CD8-positive, alpha-beta memory T cell (primary cell): ENCODE measurements at regions not wholly inside any gene's neighbourhood (a gene's known extent, or its start where the extent isn't known, plus 50 kb on each side); places are given as distances from the start of the nearest gene placed in this dataset.

ENCODE experiments used
- CTCF ChIA-PET: fragments of 350-600 bp; sonication (Branson Sonifier 250); formaldehyde crosslinking; loops from one replicate; lab custom pipeline; 2021; ENCODE audit warnings: antibody characterized with exemption; lab: Charles Lee
- POLR2A ChIA-PET: fragments of 350-600 bp; sonication (Branson Sonifier 250); formaldehyde crosslinking; loops from one replicate; lab custom pipeline; 2021; ENCODE audit warnings: antibody characterized with exemption; lab: Charles Lee
- DNase-seq, 5 donors: peaks; one replicate each; pipeline versions ENCODE4 v3.0.0 to v3.0.0-alpha.2; 2020 to 2022; ENCODE audit warnings: mixed read lengths in 1 of 5
- H3K27ac ChIP-seq: one replicate; pipeline ENCODE4 v1.7.0; 2013; ENCODE audit warnings: low read depth, mild to moderate bottlenecking, low read length, moderate library complexity
- H3K27me3 ChIP-seq: 2 replicates; pipeline ENCODE4 v1.7.0; 2013; ENCODE audit warnings: low read length, mild to moderate bottlenecking; ENCODE audit not compliant: insufficient read depth, poor library complexity, severe bottlenecking
- H3K36me3 ChIP-seq: 2 replicates; pipeline ENCODE4 v1.7.0; 2013; ENCODE audit warnings: mild to moderate bottlenecking, low read length, moderate library complexity; ENCODE audit not compliant: insufficient read depth
- H3K4me1 ChIP-seq: 2 replicates; pipeline ENCODE4 v1.7.0; 2013; ENCODE audit warnings: mild to moderate bottlenecking, low read length, moderate library complexity; ENCODE audit not compliant: insufficient read depth
- H3K4me3 ChIP-seq: 2 replicates; pipeline ENCODE4 v1.7.0; 2013; ENCODE audit warnings: mild to moderate bottlenecking, low read length
- H3K9me3 ChIP-seq: 2 replicates; pipeline ENCODE4 v1.7.0; 2013; ENCODE audit warnings: mild to moderate bottlenecking, low read length
- H3K27ac Mint-ChIP-seq, 8 donors: one replicate each; pipeline ENCODE4 v1.8.0; 2020 to 2021; ENCODE audit warnings: mixed read lengths in 8 of 8, mild to moderate bottlenecking in 6 of 8, inconsistent platforms in 3 of 8, moderate library complexity in 3 of 8
- H3K27me3 Mint-ChIP-seq, 2 donors: one replicate each; pipeline ENCODE4 v1.8.0; 2020 to 2021; ENCODE audit warnings: mixed read lengths in 2 of 2, mild to moderate bottlenecking in 1 of 2, moderate library complexity in 1 of 2
- H3K36me3 Mint-ChIP-seq, 3 donors: one replicate each; pipeline ENCODE4 v1.8.0; 2020 to 2021; ENCODE audit warnings: mixed read lengths in 3 of 3, inconsistent platforms in 1 of 3, mild to moderate bottlenecking in 1 of 3
- H3K4me1 Mint-ChIP-seq, 3 donors: one replicate each; pipeline ENCODE4 v1.8.0; 2020 to 2021; ENCODE audit warnings: mixed read lengths in 3 of 3, inconsistent platforms in 1 of 3, mild to moderate bottlenecking in 1 of 3
- H3K4me3 Mint-ChIP-seq, 7 donors: one replicate each; pipeline ENCODE4 v1.8.0; 2020 to 2021; ENCODE audit warnings: mixed read lengths in 7 of 7, mild to moderate bottlenecking in 6 of 7, moderate library complexity in 4 of 7, inconsistent platforms in 2 of 7
- H3K9me3 Mint-ChIP-seq, 5 donors: one replicate each; pipeline ENCODE4 v1.8.0; 2020 to 2022; ENCODE audit warnings: mixed read lengths in 5 of 5, mild to moderate bottlenecking in 3 of 5, moderate library complexity in 2 of 5, inconsistent platforms in 1 of 5

DNA sequence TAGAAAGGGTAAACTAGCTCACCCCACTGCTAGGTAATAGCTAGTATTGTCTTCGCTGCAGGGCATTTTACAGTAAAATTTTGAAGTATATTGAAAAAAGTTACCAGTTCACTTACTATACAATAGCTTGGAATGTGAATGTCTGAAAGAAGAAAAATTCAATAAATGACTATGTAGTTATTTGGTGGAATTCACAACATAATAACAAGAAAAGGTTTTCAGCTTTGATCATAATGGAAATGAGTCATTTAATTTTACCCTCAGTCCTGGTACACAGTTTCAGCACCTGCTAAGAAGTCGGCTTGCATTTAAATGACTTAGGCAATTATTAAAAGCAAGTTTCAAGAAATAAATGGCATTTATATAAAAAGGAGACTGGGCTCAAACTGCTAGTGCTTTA lies 90.4 kb downstream of the NUP35 start:
- peaks cover 0 to 3% (median 3%) of the 10 kb centered on the region in 5 donors for H3K9me3 Mint-ChIP-seq
- no peak overlapping the region for H3K27ac Mint-ChIP-seq
- H3K4me3 Mint-ChIP-seq: no peak overlapping the region
- Histone ChIP-seq H3K27me3 (no peaks in the 10 kb centered on the region), H3K4me3 (no peak overlapping the region), H3K4me1 (no peaks in the 10 kb centered on the region), H3K27ac (no peak overlapping the region), H3K36me3 (no peaks in the 10 kb centered on the region), H3K9me3 (no peaks in the 10 kb centered on the region)
- DNase-seq: no peak
- peaks cover 3 to 12% (median 4%) of the 10 kb centered on the region in 3 donors for H3K36me3 Mint-ChIP-seq
- ChIA-PET CTCF (no interaction called here), POLR2A (no interaction called here)
- no peaks in the 10 kb centered on the region for H3K27me3 Mint-ChIP-seq
- peaks cover 2 to 14% (median 14%) of the 10 kb centered on the region in 3 donors for H3K4me1 Mint-ChIP-seq

DNA sequence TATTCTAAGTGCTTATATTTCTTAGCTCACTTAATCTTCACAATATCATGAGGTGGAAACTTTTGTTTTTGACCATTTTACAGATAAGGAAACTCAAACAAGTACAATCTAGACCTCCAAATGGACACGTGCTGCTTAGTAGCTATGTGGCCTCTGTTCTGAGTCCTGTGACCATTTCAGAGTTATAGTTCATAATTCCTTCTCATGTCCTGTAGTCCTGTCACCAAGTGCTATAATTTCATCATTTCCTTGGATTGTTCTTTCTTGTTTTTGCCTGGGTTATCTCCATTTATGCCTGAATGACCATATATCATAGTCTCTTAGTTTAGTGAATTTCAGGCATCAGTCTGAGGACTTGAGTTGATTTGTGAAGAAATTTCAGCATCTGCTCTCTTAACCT lies 91.7 kb downstream of the NUP35 start:
- Mint-ChIP-seq H3K27ac (no peak overlapping the region), H3K4me3 (no peak overlapping the region), H3K4me1 (peaks cover 2 to 14% (median 14%) of the 10 kb centered on the region in 3 donors), H3K27me3 (no peaks in the 10 kb centered on the region), H3K9me3 (no peaks in the 10 kb centered on the region), H3K36me3 (peaks cover 0 to 6% (median 4%) of the 10 kb centered on the region in 3 donors)
- ChIA-PET CTCF (no interaction called here), POLR2A (no interaction called here)
- Histone ChIP-seq H3K9me3 (no peaks in the 10 kb centered on the region), H3K27ac (no peak overlapping the region), H3K4me3 (no peak overlapping the region), H3K27me3 (no peaks in the 10 kb centered on the region), H3K36me3 (no peaks in the 10 kb centered on the region), H3K4me1 (no peaks in the 10 kb centered on the region)
- DNase-seq: no peak

DNA sequence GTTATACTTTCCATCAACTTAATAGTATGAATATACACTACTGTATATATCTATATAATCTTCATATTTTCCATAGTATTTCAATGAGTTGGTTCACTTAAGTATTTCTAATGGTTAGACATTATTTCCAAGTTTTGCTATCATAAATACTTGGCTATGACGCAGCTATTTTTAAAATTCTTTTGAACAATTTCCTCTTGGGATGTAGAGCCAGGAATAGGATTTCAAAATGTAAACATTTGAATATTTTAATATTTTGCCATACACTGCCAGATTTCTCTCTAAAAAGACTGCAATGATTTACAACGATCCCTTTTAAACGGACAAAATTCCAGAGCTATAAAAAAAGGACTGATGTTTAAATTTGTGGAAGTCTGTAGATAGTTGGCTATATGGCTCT lies 95.6 kb downstream of the NUP35 start:
- no peak overlapping the region for H3K4me3 ChIP-seq
- H3K27me3 Mint-ChIP-seq: no peaks in the 10 kb centered on the region
- no peaks in the 10 kb centered on the region for H3K4me1 Mint-ChIP-seq
- ChIA-PET CTCF (no interaction called here), POLR2A (no interaction called here)
- H3K4me1 ChIP-seq: no peaks in the 10 kb centered on the region
- H3K27ac ChIP-seq: no peak overlapping the region
- no peak overlapping the region for H3K4me3 Mint-ChIP-seq
- no peak overlapping the region for H3K27ac Mint-ChIP-seq
- no peaks in the 10 kb centered on the region for H3K9me3 ChIP-seq
- H3K36me3 ChIP-seq: no peaks in the 10 kb centered on the region
- no peaks in the 10 kb centered on the region for H3K27me3 ChIP-seq
- peaks cover 0 to 15% (median 3%) of the 10 kb centered on the region in 3 donors for H3K36me3 Mint-ChIP-seq
- no peaks in the 10 kb centered on the region for H3K9me3 Mint-ChIP-seq
- no peak for DNase-seq

DNA sequence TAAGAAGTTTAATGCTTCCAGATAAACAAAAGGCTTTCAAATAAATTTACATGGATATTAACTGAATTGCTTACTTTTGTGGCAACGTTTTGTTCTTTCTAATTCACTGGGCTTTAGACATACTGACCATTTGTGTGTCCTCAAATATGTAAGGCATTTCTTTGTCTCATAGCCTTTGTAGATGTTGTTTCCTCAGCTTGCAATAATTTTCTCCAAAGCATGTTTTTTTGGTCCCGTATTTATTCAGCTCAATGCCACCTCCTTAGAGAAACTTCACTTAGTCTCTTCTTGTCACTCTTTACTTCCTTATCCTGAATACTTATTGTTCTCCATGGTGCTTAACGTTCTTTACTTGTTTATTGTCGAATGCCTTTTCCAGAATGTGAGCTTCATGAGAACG lies 98.5 kb downstream of the NUP35 start:
- no peaks in the 10 kb centered on the region for H3K4me1 Mint-ChIP-seq
- peaks cover 0 to 14% (median 3%) of the 10 kb centered on the region in 3 donors for H3K36me3 Mint-ChIP-seq
- H3K27ac Mint-ChIP-seq: no peak overlapping the region
- H3K27me3 ChIP-seq: no peaks in the 10 kb centered on the region
- ChIA-PET CTCF (no interaction called here), POLR2A (no interaction called here)
- no peaks in the 10 kb centered on the region for H3K36me3 ChIP-seq
- DNase-seq: no peak
- H3K9me3 ChIP-seq: no peaks in the 10 kb centered on the region
- no peak overlapping the region for H3K4me3 ChIP-seq
- H3K4me3 Mint-ChIP-seq: no peak overlapping the region
- H3K27ac ChIP-seq: no peak overlapping the region
- H3K4me1 ChIP-seq: no peaks in the 10 kb centered on the region
- H3K27me3 Mint-ChIP-seq: no peaks in the 10 kb centered on the region
- H3K9me3 Mint-ChIP-seq: no peaks in the 10 kb centered on the region

DNA sequence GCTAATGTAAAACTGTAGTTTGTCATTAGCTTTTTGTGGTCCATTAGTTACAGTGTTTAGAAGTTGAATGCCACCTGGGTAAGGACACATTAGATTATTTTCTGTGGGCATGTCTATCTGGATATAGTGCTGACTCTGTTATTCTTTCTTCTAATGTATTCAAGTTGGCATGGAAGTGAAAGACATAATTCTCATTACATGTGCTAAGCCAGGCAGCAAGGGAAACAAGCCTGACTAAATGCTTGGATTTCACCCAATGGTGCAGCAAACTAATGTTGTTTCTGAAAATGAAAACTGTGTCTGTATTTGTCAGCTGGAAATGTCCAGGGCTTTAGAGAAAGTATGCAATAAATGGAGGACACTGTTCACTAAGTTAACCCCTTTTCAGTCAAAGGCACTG lies 100.7 kb downstream of the NUP35 start:
- Histone ChIP-seq H3K36me3 (no peaks in the 10 kb centered on the region), H3K9me3 (no peaks in the 10 kb centered on the region), H3K4me1 (no peaks in the 10 kb centered on the region), H3K27ac (no peak overlapping the region), H3K27me3 (no peaks in the 10 kb centered on the region), H3K4me3 (no peak overlapping the region)
- Mint-ChIP-seq H3K9me3 (no peaks in the 10 kb centered on the region), H3K27me3 (no peaks in the 10 kb centered on the region), H3K4me1 (no peaks in the 10 kb centered on the region), H3K4me3 (no peak overlapping the region), H3K36me3 (peaks cover 0 to 19% (median 5%) of the 10 kb centered on the region in 3 donors), H3K27ac (no peak overlapping the region)
- DNase-seq: no peak
- ChIA-PET CTCF (no interaction called here), POLR2A (no interaction called here)

DNA sequence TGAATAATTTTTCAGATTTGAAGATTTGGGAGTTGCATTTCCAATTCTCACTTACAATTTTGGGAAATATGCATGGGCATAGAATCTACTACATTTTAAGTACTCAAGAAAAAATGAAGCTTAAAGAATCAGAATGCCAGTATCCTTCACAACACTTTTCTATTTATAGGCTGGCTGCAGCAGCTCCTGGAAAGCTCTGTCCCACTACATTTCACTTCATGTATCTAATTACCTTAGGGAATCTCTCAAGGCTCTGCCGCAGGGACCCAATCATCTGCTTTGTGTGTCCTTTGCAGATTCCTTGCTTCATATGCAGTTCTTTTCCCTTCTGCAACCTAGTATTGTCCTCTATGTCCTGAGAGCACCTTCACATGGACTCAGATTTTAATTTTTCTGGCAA lies 102.9 kb downstream of the NUP35 start:
- H3K27me3 ChIP-seq: no peaks in the 10 kb centered on the region
- no peak for DNase-seq
- Mint-ChIP-seq H3K36me3 (peaks cover 0 to 14% (median 4%) of the 10 kb centered on the region in 3 donors), H3K27me3 (no peaks in the 10 kb centered on the region), H3K4me1 (no peaks in the 10 kb centered on the region), H3K27ac (no peak overlapping the region), H3K4me3 (no peak overlapping the region), H3K9me3 (peaks cover 0 to 3% (median 0%) of the 10 kb centered on the region in 5 donors)
- H3K4me3 ChIP-seq: no peak overlapping the region
- CTCF ChIA-PET: no interaction called here
- POLR2A ChIA-PET: no interaction called here
- no peaks in the 10 kb centered on the region for H3K36me3 ChIP-seq
- H3K9me3 ChIP-seq: no peaks in the 10 kb centered on the region
- H3K27ac ChIP-seq: no peak overlapping the region
- no peaks in the 10 kb centered on the region for H3K4me1 ChIP-seq

DNA sequence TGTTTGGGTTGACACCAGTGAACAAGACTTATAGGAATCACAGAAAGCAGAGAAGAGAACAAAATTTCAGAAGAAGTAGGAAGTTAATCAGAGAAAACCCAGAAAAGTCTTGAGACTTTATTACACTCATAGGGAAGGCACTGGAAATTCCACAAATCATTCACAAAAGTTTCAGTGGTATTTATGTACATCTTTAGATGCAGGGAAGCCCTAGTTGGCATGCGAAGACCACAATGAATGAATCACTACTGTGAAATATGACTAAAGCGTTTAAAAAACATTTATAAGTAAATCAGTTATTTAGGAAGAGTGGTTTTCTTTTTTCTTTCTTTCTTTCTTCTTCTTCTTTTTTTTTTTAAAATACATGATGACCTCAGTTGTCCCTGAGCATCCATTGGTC lies 105.1 kb downstream of the NUP35 start:
- Histone ChIP-seq H3K27me3 (no peaks in the 10 kb centered on the region), H3K27ac (no peak overlapping the region), H3K4me1 (no peaks in the 10 kb centered on the region), H3K4me3 (no peak overlapping the region), H3K9me3 (no peaks in the 10 kb centered on the region), H3K36me3 (no peaks in the 10 kb centered on the region)
- H3K36me3 Mint-ChIP-seq: peaks cover 0 to 15% (median 3%) of the 10 kb centered on the region in 3 donors
- no peaks in the 10 kb centered on the region for H3K4me1 Mint-ChIP-seq
- H3K9me3 Mint-ChIP-seq: peaks cover 0 to 4% (median 0%) of the 10 kb centered on the region in 5 donors
- no peak for DNase-seq
- ChIA-PET CTCF (no interaction called here), POLR2A (no interaction called here)
- no peaks in the 10 kb centered on the region for H3K27me3 Mint-ChIP-seq
- H3K27ac Mint-ChIP-seq: no peak overlapping the region
- H3K4me3 Mint-ChIP-seq: no peak overlapping the region

DNA sequence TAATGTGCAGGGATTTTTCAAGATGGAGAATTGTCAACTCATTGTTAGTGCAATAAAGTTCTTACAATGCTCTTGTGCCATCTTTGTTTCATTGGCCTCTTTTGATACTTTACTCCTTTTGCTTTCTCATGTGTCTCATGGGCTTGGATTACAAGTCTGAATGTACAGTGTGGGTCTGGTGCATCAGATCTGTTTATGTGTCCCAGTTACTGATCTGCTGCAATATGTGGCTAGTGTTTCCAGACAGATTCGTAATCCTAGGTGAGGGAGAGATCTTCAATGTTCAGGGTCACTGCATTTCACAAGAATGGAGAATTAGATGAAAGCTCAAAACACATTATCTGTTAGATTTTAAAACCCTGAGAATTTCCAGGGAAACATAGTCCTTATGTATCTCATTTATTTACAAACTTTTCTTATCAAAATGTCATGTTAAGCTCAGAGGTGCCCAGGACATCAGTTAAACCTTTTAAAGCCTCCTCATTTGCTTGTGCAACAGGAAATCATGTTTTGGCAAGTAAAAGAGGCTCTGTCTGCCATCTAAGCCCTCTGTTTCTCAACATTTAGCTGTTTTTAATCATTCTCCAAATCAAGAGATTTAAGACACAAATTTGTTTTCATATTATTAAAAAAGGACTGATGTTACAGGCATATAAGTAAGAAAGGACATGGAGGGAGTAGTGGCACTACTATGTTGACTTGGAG lies 108.1 kb downstream of the NUP35 start:
- no peaks in the 10 kb centered on the region for H3K9me3 ChIP-seq
- no peaks in the 10 kb centered on the region for H3K36me3 ChIP-seq
- POLR2A ChIA-PET: no interaction called here
- H3K27me3 ChIP-seq: no peaks in the 10 kb centered on the region
- peaks cover 0 to 11% (median 3%) of the 10 kb centered on the region in 3 donors for H3K36me3 Mint-ChIP-seq
- DNase-seq: no peak
- CTCF ChIA-PET: no interaction called here
- H3K27me3 Mint-ChIP-seq: no peaks in the 10 kb centered on the region
- no peaks in the 10 kb centered on the region for H3K4me1 ChIP-seq
- no peak overlapping the region for H3K27ac Mint-ChIP-seq
- H3K9me3 Mint-ChIP-seq: peaks cover 0 to 4% (median 0%) of the 10 kb centered on the region in 5 donors
- no peak overlapping the region for H3K4me3 ChIP-seq
- no peaks in the 10 kb centered on the region for H3K4me1 Mint-ChIP-seq
- no peak overlapping the region for H3K4me3 Mint-ChIP-seq
- no peak overlapping the region for H3K27ac ChIP-seq
